NCI-H2029 treated with DMSO at 0.1 percent for 48 hours (cell line): ENCODE measurements at regions not wholly inside any gene's neighbourhood (a gene's known extent, or its start where the extent isn't known, plus 50 kb on each side); places are given as distances from the start of the nearest gene placed in this dataset.

Source experiments
- DNase-seq: peaks from one replicate; lab custom pipeline; 2025; lab: John Stamatoyannopoulos, UW

DNA sequence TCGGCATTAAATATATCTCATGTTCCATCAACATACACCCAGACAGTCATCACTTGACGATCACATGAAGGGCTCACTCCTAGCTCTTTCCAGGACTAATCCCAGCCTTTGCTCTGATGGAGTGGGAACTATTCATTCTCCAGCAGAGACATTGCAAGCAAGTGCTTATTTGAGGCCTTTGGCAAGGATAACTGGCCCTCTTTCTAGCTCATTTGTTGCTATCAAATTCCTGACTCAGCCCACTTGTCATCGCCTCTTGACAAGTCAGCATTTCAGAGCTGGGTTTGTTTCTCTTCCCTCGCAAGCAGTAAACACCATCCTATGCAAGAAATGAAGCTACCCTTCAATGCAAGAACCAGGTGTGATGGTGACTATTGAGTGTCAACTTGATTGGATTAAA, 1165.7 kb upstream of the AUTS2 start:
- no peak for DNase-seq

DNA sequence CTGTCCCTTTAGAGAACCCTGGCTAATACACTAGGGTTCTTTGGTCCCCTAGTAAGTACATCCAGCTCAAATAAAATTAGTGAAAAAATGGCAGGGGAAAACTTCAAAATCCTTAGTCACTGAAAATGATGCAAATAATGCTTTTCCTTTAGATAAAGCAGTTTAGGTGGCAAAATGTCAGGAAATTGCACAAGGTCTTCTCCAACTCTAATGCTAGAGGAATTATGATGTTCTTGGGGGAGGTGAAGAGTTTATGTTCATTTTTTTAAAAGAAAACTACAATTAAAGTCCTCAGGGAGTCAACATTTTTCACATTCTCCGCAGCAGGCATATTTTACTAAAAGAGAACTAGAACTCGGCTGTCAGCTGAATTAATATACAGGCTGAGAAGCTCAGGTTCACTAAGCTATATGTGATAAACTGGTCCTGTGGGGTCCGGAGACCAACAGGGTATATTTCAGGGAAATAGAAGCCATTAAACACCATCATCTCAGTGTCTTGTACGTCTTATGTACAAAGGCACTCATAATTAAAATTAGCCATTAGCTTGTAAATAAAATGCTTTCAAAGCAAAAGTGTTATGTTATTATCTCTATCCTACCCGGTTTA, 1164.7 kb upstream of the AUTS2 start:
- DNase-seq = no peak

DNA sequence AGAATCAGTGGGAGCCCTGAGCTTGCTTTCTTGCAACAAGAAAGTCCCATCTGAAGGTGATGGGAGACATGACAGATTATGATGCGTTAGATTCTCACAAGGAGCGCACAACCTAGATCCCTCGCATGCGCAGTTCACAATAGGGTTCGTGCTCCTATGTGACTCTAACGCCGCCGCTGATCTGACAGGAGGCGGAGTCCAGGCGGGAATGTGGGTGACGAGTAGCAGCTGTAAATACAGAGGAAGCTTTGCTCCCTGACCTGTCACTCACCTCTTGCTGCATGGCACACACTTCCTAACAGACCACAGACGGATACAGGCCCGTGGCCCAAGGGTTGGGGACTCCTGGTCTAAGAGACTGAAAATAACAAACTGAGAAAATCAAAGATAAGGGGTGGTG, 1163.4 kb upstream of the AUTS2 start:
- DNase-seq = no peak

DNA sequence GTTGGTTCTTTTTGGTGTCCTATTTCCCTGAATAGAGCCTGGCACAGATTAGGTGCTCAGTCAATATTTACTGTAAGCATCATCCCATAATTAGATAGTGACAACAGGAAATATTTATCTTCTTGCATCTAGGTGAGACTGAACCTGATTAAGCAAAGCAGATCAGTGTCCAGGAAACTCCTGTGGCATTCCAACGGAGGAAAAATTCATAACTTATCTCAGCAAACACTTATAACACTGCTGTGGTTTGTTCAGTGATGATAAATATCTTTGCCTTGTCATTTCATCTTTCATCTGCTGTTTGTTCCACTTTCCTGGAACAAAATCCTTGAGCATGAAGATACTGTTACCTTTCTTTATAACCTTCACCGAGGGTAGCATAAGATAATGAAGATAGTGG, 1160.3 kb upstream of the AUTS2 start:
- DNase-seq = peak; percentile 82

DNA sequence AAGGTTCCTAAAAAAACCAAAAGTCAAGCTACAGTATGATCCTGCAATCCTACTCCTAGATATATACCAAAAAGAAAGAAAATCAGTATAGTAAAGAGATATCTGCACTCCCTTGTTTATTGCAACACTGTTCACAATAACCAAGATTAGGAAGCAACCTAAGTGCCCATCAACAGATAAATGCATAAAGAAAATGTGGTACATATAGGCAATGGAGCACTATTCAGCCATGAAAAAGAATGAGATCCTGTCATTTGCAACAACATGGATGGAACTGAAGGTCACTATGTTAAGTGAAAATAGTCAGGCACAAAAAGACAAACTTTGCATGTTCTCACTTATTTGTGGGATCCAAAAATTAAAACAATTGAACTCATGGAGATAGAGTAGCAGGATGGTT, 1159.5 kb upstream of the AUTS2 start:
- no peak for DNase-seq

DNA sequence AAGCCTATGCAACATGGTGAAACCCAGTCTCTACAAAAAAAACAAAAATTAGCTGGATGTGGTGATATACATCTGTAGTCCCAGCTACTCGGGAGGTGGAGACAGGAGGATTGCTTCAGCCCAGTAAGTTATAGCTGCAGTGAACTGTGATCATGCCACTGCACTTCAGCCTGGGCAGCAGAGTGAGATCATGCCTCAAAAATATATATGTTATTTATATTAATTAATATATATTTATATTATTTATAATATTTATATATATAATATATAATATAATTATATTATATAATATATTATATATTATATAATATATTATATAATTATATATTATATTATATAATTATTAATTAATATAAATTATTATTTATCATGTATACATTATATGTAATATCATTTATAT, 1158.4 kb upstream of the AUTS2 start:
- DNase-seq = no peak

DNA sequence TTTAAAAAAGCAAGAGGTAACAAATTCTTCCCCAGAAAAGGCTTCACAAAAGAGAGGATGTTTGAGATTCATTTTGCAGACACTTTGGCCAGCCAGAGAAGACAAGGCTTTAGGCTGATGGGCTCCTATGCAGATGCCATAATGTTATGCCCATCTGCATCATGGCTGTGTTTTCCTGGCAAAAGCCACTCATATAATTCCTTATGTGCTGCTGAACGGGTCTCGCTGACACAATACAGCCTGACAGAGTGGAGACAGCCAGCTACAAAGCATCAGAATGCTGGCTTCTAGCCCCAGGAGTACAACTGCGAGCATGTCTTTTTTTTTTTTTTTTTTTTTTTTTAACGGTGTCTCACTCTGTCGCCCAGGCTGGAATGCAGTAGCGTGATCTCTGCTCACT, 1157.4 kb upstream of the AUTS2 start:
- no peak for DNase-seq

DNA sequence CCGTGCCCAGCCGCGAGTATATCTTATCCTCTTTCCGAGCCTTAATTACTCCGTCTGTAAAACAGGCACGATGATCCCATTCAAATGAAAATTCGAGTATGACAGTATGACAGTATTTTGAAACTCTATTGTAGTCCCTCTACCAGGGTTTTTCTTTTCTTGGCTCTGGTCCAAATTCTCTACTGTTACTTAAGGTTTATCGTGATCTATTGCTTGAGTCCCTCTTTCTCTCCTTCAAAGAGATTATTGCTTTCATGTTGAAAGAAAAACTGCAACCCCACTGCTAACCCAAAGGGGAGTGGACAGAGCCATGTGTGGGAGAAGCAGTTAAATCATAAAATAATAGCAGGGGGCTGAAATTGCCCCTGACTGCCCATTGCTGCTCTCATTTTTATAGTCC, 1156.6 kb upstream of the AUTS2 start:
- DNase-seq = no peak

DNA sequence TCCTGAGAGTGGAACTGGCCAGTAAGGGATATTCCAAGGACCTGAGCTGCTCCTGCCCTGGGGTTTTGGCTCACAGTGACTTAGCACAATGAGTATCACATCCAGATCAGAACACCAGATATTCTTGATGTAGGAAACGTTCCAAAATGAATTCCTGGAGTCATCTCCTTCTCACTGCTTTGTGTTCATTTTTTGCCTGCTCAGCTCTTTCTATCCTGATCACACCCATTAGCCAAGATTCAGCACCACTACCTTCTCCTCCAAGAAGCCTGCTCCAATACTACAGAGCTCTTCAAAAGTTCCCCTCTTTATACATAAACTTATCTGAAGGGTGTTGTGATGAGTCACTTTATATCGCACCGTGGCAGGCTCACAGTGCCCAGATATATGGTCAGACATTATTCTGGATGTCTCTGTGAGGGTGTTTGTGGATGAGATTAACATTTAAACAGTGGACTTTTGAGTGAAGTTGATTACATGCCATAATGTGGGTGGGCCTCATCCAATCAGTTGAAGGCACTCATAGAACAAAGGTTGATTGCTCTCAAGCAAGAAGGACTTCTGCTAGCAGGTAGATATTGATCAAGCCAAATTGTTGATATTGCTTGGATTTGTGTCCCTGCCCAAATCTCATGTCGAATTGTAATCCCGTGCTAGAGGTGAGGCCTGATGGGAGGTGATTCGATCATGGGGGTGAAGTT, 1155.2 kb upstream of the AUTS2 start:
- no peak for DNase-seq

DNA sequence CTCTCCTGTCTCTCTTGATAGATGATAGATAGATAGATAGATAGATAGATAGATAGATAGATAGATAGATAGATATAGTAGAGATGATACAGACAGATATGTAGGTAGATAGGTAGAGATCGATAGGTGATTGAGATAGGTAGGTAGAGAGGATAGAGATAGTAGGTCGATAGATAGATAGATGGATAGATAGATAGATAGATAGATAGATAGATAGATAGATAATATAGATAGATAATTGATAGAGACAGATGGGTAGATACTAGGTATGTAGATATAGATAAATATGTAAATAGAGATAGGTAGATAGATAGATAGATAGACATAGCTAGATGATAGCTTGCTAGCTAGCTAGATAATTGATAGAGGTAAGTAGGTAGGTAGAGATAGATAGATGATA, 1154.2 kb upstream of the AUTS2 start:
- DNase-seq = no peak

DNA sequence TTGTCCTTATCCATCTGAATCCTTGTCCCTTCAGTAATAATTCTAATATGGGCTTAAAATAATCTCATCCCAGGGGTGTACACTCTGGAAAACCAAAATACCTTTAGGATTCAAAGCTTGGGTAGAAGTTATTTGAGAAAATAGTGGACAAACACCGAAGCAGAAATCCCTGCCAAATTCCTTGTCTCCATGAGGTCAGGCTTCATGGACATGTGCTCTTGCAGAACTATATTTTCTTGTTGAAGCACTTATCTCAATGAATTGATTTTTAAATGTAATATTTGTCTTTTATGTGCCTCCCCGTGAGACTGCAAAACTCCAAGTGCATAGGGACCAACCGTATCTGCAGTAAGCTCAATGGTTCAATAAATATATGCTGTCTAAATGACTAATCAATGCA, 1153.3 kb upstream of the AUTS2 start:
- no peak for DNase-seq

DNA sequence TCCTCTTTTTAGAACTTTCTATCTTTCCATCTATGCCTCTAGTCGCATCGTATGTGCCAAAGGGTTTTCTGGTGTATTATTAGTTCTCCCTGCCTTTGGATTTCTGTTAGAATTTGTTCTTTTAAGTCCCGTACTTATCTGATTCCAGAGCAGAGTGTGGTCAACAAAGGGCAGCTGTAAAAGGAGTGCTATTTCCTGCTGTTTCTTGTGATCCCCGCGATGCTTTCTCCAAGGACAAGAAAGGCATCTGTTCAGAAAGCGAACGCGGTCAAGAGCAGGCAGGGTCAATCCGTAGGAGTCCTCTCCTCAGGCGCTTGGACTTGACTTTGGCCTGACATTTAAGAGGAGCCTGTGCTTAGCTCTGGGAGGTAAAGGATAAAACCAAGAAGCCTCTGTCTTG, 1152.1 kb upstream of the AUTS2 start:
- no peak for DNase-seq

DNA sequence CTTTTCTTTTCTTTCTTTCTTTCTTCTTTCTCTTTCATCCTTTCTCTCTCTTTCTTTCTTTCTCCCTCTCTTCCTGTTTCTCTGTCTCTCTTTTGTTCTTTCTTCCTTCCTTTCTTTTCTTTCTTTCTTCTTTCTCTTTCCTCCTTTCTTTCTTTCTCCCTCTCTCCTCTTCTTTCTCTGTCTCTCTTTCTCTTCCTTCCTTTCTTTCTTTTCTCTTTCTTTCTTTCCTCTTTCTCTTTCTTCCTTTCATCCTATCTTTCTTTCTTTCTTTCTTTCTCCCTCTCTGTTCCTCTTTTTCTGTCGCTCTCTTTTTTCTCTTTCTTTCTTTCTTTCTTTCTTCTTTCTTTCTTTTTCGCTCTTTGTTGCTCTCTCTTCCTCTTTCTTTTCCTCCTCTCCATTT, 1149.2 kb upstream of the AUTS2 start:
- DNase-seq = no peak

DNA sequence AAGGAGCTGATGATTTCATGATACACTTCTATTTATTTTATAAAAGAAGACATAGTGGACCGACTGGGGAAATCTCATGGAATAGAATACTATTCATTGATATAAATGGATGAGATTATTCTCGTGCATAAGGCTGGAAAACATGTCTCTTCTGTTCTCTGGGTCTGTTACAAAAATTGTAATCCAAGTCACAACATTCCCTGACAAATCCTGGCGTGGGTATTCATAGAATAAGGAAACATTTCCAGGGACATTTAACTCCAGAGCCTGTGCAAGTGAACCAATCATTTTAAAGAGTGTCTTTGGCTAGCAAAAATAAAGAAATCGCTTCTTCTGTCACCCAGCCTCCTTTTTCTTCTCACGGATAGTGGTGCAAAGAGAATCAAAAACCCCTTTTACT, 1148.5 kb upstream of the AUTS2 start:
- DNase-seq = no peak

DNA sequence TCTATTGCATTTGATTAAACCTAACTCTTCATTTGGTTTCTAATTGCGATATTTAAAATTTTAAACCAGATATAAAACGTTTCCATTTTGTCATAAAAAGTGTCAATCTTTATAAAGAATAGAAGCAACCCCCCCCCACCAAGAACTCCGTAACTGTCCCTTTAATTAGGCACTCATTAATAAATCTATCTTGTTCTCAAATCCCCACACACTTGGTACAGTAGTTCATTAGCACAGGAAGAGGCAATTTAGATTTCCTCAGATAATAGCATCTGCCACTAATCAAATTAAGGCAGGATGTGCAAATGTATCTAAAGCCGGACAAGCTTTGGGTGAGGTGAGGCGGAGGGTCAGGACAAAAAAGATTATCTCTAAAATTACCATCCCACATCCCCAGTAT, 1143.3 kb upstream of the AUTS2 start:
- DNase-seq = no peak

DNA sequence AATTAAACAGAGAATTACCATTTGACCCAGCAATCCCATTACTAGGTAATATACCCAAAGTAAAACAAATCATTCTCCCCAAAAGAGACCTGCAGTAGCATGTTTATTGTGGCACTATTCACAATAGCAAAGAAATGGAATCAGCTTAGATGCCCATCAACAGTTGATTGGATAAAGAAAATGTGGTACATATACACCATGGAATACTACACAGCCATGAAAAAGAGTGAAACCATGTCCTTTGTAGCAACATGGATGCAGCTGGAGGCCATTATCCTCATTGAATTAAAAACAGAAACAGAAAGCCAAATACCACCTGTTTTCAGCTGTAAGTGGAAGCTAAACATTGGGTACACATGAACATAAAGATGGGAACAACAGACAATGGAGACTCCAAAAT, 1141.8 kb upstream of the AUTS2 start:
- no peak for DNase-seq

DNA sequence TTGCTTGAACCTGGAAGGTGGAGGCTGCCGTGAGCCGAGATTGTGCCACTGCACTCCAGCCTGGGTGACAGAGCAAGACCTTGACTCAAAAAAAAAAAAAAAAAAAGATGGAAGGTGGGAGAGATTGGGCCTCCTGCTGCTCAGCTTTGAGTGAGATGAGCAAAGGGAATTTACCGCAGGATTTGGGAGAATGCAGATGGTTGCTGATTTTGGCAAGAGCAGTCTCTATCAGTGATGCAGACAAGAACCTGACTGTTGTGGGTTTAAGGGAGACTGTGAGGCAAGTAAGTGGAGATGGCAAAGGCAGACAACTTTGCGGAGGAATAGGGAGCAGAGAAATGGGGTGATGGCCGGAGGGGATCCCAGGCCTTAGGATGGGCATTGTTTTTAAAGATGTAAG, 1140.8 kb upstream of the AUTS2 start:
- no peak for DNase-seq

DNA sequence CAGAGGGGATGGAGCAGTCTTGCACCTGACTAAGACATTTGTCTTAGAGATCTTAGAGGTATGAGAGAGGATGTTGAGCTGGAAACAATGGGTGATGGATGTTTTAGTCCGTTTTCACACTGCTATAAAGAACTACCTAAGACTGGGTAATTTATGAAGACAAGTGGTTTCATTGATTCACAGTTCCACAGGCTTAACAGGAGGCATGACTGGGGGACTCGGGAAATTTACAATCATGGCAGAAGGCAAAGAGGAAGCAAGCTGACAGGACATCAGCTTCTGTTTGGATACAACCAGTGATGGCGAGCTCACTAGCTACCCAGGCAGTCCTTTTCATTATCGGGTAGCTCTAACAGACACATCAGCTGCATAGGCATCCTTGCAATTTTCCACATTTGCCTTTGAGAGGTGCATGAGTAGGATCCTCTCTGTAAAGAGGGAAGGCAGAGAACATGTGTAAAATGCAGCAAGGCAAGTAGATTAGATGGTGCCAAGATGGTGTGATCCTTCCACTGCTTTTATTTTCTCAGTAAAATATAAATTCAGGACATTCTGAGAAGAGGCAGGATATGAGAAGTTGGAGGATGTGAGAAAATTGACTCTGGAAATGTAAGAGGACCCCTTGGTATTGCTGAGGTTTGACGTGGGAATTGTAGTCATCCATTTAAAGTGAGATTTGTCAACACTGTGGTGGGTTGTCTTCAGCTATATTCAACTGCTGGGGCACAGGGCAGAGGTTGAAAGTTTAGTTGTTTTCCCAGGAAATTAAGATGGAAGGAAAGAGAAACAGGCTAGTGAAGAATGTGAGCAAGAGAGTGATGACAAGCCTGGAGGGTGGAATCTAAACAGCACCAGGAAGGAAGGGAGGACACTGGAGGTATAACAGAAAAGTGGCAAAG, 1140.0 kb upstream of the AUTS2 start:
- DNase-seq = no peak

DNA sequence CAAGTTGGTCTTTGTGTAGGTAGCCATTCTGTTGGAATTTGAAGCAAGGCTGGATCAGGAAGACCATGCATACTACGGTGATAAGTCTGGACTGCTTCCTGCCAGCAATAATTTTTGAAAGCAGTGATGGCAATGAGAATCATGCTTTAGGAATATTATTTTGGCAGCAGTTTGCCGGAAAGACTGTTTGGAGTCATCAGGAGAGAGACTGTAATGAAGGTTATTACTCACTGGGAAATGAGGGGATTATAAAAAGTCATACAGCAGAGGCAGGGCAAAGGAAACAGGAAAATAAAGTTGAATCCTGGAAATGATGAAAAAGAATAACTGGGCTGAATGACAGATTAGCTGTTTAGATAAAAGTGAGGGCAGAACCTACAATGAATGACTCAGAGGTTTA, 1136.8 kb upstream of the AUTS2 start:
- no peak for DNase-seq

DNA sequence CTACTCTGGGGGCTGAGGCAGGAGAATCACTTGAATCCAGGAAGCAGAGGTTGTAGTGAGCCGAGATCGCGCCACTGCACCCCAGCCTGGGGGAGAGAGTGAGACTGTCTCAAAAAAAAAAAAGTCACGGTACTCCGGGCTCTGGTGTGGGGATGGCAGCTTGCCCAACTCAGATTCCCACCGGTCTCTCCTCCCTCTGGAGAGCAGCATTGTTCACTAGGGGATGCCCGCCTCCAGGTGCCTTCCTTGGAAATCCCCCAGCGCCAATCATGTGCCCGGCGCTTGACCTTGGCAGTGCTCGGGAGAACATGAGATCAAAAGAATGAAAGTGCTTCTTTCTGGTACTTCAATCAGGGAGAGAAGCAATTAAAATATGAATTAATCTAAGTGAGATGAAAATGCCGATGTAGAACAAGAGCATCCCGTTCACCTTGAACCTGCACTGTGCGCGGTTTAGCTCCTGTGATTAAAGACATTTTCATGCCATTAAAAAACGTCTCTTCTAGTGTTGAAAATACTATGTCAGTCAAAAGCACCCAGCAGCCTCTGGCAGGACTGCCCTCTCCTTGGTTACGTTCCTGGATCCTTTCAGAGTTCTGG, 1127.3 kb upstream of the AUTS2 start:
- peak; percentile 15 for DNase-seq

DNA sequence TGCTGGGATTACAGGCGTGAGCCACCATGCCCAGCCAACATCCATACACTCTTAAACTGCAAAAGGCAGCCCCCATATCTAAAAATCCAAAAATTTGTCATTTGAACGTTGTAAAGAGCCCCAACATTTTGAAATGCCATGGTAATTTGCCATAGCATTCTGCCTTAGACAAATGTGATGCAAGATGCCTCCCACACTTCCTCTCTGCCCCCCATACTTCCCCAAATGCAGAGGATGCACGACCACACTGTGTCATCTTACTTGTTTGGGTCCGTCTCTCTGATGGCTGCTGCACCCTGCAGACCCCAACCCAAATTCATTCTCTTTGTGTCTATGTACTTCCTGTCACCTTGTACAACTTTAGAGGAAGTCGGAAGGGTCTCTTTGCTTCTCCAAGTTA, 1125.6 kb upstream of the AUTS2 start:
- no peak for DNase-seq

DNA sequence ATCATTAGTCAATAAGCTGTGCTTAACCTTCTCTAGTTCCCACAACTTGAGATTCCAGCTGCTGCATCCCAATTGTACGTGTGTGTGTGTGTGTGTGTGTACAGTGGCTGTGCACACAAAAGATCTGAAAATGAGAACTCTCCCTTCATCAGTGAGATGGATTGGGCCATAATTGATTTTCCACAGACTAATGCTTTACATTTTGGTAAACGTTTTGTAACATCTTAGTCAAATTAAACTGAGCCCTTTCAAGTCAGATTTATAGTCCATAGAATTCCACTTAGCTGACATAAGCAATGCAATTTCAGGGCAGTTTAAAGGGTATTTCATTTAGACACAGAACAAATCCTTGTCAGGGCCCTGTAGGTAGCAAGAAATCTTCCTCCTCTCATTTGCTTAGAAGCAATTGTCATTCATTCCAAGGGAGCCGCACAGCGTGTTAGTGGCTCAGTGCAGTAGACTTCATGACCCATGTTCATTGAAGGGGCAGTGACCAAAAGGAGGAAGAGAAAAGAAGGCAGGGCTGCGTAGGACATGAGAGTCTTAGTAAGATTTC, 1123.5 kb upstream of the AUTS2 start:
- DNase-seq = no peak

DNA sequence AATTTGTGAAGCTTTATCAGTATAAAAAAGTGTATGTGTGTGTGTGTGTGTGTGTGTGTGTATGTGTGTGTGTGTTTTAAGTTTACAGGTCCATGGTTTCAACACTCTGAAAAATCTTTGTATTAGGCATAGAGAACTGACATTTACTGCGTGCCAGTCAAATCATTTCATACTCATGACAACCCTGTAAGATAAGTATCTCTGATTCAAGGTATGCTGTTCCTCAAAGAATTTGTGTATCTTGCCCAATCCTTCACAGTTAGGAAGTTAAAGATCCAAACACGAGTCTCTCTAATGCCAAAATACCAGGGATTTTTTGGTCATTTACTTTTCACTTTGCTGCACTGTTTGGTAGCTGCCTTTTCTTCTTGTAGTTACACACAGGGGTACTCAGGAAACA, 1121.3 kb upstream of the AUTS2 start:
- DNase-seq = no peak
